T-helper 22 cell (primary cell): ENCODE measurements at regions not wholly inside any gene's neighbourhood (a gene's known extent, or its start where the extent isn't known, plus 50 kb on each side); places are given as distances from the start of the nearest gene placed in this dataset.

ENCODE experiments used
- DNase-seq: peaks from one replicate; pipeline ENCODE4 v3.0.0-alpha.2; 2020; ENCODE audit warnings: low read depth

DNA sequence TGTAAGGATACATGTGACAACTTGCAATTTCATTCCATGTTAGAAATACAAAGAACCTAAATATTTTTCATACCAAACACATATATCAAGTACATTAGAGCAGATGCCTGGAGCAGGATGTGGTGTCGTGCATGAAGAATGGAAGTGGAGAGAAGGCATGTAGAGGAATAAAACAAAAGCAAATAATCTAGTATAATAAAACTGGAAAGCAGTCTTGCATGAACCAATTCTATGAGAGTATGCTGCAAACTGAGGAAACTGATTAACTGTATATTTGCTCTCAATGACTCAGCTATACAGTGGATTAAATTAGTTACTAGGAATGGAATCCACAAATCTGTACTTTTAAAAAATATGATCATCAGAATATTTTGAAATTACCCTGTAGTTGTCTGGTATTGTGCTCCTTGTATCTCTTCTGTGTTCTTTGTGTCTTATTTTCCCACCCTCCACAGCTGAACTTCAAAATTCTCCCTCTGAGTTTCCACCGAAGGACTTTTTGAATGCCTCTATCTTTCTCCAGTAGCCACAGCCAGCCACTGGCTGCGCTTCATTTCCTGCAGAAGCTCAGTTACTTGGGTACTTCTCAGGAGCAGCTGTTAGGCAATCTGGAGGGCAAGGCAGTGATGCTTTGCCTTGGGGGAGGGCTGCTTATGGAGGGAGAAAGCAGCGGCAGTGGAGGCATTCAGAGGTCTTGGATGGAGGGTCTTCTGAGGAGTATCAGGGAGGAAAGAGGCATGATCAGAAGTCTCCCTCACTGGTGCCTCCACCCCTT is 608.0 kb downstream of the BRINP1 start:
- no peak for DNase-seq

GRCh38 chr9:118767571-118767970 is 601.7 kb downstream of the BRINP1 start:
- DNase-seq: no peak

DNA sequence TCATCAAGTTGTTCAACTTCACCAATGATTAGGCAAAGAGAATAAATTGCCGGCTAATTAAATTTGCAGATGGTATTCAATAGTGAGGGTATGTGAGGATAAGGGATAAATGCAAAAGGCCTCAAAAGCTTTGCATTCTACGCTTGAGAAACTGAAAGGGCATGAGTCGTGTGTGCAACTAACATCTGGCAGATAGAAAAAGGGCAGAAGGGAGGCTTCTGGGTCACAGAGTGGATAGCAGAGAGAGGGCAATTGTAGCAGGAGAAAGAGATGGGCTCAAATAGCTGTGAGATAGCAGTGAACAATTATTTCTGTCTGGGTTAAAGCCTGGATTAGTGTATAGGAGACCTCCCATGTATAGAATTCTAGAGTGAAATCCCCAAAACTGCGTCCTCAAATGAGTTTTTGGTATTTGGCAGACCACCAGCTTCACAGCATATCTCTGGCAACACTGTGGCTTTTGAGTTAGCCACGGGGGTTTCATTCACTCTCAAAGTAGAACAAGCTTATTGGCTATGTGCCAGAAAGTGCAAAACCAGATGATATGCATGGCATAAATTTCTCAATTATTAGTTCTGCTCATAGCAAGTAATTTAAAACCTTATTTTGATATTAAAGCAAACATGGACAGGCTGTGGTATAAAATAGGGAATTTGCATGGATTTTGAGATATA is 586.3 kb downstream of the BRINP1 start:
- no peak for DNase-seq

GRCh38 chr9:118784033-118784432 is 585.2 kb downstream of the BRINP1 start:
- DNase-seq: no peak

- no peak for DNase-seq
These were observed 583.8 kb downstream of the BRINP1 start for GRCh38 chr9:118785456-118785855.

DNA sequence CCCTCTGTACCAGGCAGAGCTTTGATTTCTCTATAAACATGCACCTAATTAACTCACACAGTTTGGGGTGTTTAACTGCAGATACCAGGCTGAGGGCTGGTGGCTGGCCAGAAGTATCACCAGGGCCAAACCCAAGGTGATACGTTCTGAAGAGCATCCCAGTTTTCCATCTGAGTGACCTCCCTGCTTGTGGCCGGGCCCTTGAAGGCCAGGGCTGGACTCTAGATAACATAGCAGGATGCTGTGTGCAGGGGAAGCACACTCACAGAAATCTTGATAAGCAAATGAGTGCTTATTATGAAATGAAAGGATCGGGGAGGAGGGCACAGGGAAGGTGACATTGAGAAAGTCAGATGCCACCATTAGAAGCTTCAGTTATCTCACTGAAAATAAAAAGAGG is 582.4 kb downstream of the BRINP1 start:
- DNase-seq: no peak

DNA sequence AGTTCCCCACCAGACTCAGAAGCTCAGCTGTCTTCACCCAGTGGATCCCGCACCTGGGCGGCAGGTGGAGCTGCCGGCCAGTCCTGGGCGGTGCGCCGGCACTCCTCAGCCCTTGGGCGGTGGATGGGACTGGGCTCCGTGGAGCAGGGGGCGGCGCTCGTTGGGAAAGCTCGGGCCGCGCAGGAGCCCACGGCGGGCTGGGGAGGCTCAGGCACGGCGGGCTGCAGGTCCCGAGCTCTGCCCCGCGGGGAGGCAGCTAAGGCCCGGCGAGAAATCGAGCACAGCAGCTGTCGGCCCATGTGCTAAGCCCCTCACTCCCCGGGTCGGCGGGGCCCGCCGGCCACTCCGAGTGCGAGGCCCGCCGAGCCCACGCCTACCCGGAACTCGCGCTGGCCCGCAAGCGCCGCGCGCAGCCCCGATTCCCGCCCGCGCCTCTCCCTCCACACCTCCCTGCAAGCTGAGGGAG is 560.0 kb downstream of the BRINP1 start:
- no peak for DNase-seq

DNA sequence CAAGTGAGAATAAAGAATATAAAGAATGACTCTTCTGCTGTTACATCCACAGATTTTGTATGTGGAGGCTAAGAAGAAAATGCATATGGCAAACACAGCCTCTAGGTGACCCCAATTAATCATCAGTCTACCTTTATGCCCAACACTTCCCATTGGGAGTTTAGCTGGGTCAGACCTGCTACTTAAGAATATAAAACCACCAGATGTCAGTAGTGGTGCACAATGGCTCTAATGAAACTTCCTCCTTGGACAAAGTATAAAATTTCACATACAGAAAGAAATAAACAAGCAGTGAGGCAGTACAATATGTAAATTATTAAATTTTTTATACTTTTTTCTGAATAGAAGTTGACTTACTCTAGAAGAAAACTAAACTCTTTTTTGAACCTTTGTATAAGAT is 539.9 kb downstream of the BRINP1 start:
- no peak for DNase-seq

DNA sequence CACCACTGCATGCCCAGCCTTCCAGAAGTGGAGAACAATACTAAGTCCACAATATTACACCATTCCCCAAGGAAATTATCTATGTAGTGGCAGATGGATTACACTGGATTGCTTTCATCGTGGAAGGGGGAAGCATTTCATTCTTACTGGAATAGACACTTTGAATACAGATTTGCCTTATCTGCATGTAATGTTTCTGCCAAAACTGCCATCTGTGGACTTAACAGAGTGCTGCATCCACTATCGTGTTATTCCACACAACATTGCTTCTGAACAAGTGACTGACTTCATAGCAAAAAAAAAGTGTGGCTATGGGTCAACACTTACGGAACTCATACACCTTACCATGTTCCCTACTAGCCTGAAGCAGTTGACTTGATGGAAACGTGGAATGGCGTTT is 536.9 kb downstream of the BRINP1 start:
- no peak for DNase-seq

DNA sequence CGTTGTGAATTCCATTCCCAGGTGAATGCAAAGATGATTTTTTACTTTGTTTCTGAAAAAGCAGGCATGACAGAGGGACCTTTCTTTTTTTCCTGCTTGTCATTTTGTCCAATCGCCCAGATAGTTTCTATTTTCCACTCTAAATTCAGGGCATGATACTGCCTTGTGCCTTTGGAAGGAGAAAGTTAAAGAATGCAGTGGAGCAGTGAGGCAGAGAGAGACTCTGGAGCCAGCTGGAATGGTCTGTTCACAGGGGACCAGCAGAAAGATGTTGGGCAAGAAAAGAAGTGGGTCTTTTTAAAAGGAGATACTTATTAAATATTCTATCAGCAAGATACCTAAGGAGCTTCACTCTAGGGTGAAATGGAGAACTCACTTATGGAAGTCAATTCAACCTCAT is 532.3 kb downstream of the BRINP1 start:
- DNase-seq: no peak

- no peak for DNase-seq
These were observed 497.7 kb downstream of the BRINP1 start for GRCh38 chr9:118871531-118871930.

- no peak for DNase-seq
These were observed 486.6 kb downstream of the BRINP1 start for GRCh38 chr9:118882684-118883083.

GRCh38 chr9:118883411-118883810 is 485.8 kb downstream of the BRINP1 start:
- no peak for DNase-seq

- no peak for DNase-seq
These were observed 478.0 kb downstream of the BRINP1 start for GRCh38 chr9:118891213-118891612.

DNA sequence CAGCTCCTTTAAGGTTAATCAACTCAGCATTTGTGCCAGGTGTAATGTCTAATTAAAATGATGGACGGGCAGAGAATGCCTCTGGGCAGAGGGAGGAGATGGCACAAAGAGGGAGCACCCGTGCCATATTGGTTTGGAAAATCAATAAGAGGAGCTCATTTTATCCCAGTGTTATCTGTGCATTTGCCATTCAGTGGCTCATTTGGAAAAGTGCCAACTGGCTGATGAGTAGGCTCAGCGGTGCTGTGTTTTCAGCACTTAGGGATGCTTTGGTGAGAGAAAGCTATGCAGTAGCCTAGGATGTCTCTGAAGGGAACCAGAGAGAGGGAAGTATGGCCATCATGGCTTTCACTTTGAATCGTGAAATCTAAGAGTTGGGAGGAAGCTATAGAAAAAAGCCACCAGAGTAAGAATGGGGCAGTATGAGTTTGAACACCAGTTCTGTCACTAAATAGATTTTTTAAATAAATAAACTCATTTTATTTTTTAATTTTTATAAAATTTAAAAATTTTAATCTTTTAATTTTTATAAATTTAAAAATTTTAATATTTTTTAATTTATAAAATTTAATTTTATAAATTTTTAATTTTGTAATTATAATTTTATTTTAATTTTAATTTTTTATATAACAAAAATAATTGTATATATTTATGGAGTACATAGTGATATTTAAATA is 472.8 kb downstream of the BRINP1 start:
- DNase-seq: no peak

DNA sequence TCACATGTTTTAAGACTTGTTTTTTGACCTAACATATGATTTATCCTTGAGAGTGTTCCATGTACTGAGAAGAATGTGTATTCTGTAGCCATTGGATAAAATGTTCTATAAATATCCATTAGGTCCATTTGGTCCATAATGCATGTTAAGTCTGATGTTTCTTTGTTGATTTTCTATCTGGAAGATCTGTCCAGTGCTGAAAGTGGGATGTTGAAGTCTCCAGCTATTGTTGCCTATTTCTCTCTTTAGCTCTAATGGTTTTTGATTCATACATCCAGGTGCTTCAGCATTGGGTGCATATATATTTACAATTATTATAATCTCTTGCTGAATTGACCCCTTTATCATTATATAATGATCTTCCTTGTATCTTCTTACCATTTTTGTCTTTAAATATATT is 451.1 kb downstream of the BRINP1 start:
- DNase-seq: no peak

DNA sequence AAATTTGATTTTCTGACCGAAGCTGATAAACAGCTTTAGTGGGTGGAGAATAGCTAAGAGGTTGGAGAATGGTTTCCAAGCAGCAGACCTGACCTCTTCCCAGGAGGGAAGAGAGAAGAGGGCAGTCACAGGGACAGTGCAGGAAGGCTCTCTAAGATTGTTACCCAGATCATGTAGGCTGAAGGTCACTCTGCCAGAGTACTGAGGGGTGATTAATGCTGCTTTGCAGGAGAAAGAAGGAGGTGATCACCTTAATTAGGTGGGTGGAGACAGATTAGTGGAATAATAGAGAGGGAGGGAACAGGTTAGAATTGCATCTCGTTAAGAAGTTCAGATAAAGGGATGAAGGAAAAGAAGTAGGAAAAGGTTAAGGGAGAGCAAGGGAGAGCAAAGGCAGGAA is 440.5 kb downstream of the BRINP1 start:
- DNase-seq: no peak

DNA sequence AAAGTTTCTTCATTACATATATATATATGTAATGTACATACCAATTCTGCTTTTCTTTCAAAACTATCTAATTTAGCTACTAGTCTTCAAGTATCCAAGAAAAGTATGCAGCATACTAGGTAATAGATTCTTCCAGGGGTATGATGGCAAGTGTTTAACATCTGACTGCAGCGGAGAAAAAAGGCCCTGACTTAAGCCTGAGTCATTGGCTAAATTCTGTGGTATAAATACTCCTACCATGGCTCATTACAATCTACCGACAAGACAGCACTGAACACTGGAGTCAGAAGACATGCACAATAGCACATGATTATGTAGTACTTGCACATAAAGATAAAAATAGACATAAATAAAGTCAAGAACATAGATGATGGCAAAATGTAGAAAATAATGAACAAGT is 439.9 kb downstream of the BRINP1 start:
- no peak for DNase-seq

DNA sequence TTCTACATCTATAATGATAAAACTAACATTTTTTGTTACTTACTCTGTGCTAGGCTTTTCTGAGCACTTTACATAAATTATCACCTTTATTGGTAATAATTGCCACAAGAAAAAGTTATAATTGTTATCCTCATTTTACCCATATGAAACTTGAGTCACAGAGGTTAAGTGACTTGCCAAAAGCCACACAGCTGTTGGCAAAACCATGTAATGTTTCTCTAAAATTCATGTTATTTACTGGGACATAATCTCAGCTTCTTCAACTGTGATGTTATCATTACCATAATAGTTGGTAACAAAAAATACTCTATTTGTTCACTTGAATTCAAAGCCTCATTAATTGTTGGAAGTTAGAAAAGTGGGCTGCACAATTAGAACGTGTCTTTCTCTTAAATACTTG is 437.3 kb downstream of the BRINP1 start:
- no peak for DNase-seq

DNA sequence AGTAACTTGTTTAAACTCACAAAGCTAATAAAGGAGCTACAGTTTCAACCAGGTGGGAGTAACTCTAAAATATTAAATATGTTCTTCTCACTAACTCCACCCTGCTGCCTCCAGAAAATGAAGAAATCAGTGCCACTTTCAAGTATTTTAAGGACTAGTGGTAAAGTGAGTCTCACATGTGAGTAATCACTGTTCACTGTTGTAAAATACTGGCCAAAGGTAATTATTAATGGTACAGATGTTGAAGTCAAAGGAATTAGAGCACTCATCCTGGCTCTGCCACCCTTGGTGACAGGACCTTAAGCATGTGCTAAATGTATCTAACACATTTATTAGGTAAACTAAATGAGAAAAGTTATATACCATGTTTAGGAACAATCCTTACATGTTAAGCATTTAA is 430.7 kb downstream of the BRINP1 start:
- no peak for DNase-seq

- no peak for DNase-seq
These were observed 428.8 kb downstream of the BRINP1 start for GRCh38 chr9:118940473-118940872.

- no peak for DNase-seq
These were observed 422.6 kb downstream of the BRINP1 start for GRCh38 chr9:118946669-118947068.

- DNase-seq: no peak
These were observed 414.4 kb downstream of the BRINP1 start for GRCh38 chr9:118954857-118955256.
